Mesendoderm (in vitro differentiated cells): ENCODE measurements at regions not wholly inside any gene's neighbourhood (a gene's known extent, or its start where the extent isn't known, plus 50 kb on each side); places are given as distances from the start of the nearest gene placed in this dataset.
"Not testable (repeated sequence)": the region's sequence is repeated elsewhere in the genome, so short reads cannot be mapped to it uniquely, and the experiment has no call there.

ENCODE experiments used
- DNase-seq: peaks from one replicate; pipeline ENCODE4 v3.0.0; 2013
- H2AK5ac ChIP-seq: 2 replicates; pipeline ENCODE4 v1.6.1; 2013; ENCODE audit warnings: low read length, inconsistent platforms
- H2BK120ac ChIP-seq: 2 replicates; pipeline ENCODE4 v1.6.1; 2013; ENCODE audit warnings: low read depth, mild to moderate bottlenecking, low read length, moderate library complexity, mixed read lengths
- H2BK15ac ChIP-seq: replicated peaks from 2 replicates; pipeline ENCODE4 v1.6.1; 2013; ENCODE audit warnings: low read depth, mild to moderate bottlenecking, moderate library complexity
- H2BK5ac ChIP-seq: 2 replicates; pipeline ENCODE4 v1.6.1; 2013; ENCODE audit warnings: low read length, inconsistent platforms
- H3K18ac ChIP-seq: 2 replicates; pipeline ENCODE4 v1.6.1; 2013; ENCODE audit warnings: mild to moderate bottlenecking, low read length, mixed read lengths
- H3K23ac ChIP-seq: one replicate; pipeline ENCODE4 v1.6.1; 2013; ENCODE audit warnings: low read length
- H3K27ac ChIP-seq: 2 replicates; pipeline ENCODE4 v1.5.1; 2013; ENCODE audit warnings: low read depth, mild to moderate bottlenecking, inconsistent platforms, low read length, moderate library complexity
- H3K27me3 ChIP-seq: 2 replicates; pipeline ENCODE4 v1.6.1; 2013; ENCODE audit warnings: low read length, control low read depth, mild to moderate bottlenecking, inconsistent platforms; ENCODE audit not compliant: insufficient read depth, poor library complexity
- H3K36me3 ChIP-seq: 2 replicates; pipeline ENCODE4 v1.6.1; 2013; ENCODE audit warnings: low read length, inconsistent platforms; ENCODE audit not compliant: control insufficient read depth, insufficient read depth
- H3K4ac ChIP-seq: one replicate; pipeline ENCODE4 v1.6.1; 2013; ENCODE audit warnings: low read depth, mild to moderate bottlenecking, low read length, moderate library complexity
- H3K4me1 ChIP-seq: 2 replicates; pipeline ENCODE4 v1.6.1; 2013; ENCODE audit warnings: low read depth, low read length, inconsistent platforms; ENCODE audit not compliant: control insufficient read depth
- H3K4me2 ChIP-seq: 2 replicates; pipeline ENCODE4 v1.6.1; 2013; ENCODE audit warnings: low read length
- H3K4me3 ChIP-seq: 2 replicates; pipeline ENCODE4 v1.5.1; 2013; ENCODE audit warnings: mild to moderate bottlenecking, low read length
- H3K56ac ChIP-seq: one replicate; pipeline ENCODE4 v1.6.1; 2013; ENCODE audit warnings: low read length
- H3K79me1 ChIP-seq: 2 replicates; pipeline ENCODE4 v1.6.1; 2013; ENCODE audit warnings: low read length, inconsistent platforms
- H3K79me2 ChIP-seq: 2 replicates; pipeline ENCODE4 v1.6.1; 2013; ENCODE audit warnings: mild to moderate bottlenecking, low read length; ENCODE audit not compliant: control insufficient read depth, insufficient read depth
- H3K9ac ChIP-seq: 2 replicates; pipeline ENCODE4 v1.6.1; 2013; ENCODE audit warnings: low read length, inconsistent platforms
- H4K5ac ChIP-seq: one replicate; pipeline ENCODE4 v1.6.1; 2013; ENCODE audit warnings: low read length
- H4K8ac ChIP-seq: one replicate; pipeline ENCODE4 v1.6.1; 2013; ENCODE audit warnings: low read depth, mild to moderate bottlenecking, control low read depth, low read length, moderate library complexity
- WGBS: extraction: QIAGEN DNeasy Blood & Tissue Kit; methylation state at CpG from one replicate; pipeline ENCODE4 v1.1.7; 2013; ENCODE audit warnings: low lambda C conversion rate, missing lambda C conversion rate; ENCODE audit not compliant: insufficient coverage; ENCODE audit errors: extremely low coverage; 5-methylcytosine and 5-hydroxymethylcytosine counted together

GRCh38 chr5:68053202-68053601 is 162.4 kb upstream of the PIK3R1 start:
- H3K18ac ChIP-seq, result no peak overlapping the region
- DNase-seq, result no peak
- no peak overlapping the region for H2BK120ac ChIP-seq
- no peaks in the 10 kb centered on the region for H3K79me2 ChIP-seq
- no peak overlapping the region for H4K5ac ChIP-seq
- H3K56ac ChIP-seq, result no peak overlapping the region
- H3K4me3 ChIP-seq, result no peak overlapping the region
- H3K27ac ChIP-seq, result no peak overlapping the region
- H3K9ac ChIP-seq, result no peak overlapping the region
- H3K4me2 ChIP-seq, result no peak overlapping the region
- H3K4ac ChIP-seq, result no peak overlapping the region
- no peak overlapping the region for H3K23ac ChIP-seq
- no peaks in the 10 kb centered on the region for H3K27me3 ChIP-seq
- peaks cover 3% of the 10 kb centered on the region for H3K4me1 ChIP-seq
- no peak overlapping the region for H2AK5ac ChIP-seq
- H2BK5ac ChIP-seq, result no peak overlapping the region
- H2BK15ac ChIP-seq, result no peak overlapping the region
- H3K36me3 ChIP-seq, result no peaks in the 10 kb centered on the region
- H4K8ac ChIP-seq, result no peak overlapping the region
- no peaks in the 10 kb centered on the region for H3K79me1 ChIP-seq

DNA sequence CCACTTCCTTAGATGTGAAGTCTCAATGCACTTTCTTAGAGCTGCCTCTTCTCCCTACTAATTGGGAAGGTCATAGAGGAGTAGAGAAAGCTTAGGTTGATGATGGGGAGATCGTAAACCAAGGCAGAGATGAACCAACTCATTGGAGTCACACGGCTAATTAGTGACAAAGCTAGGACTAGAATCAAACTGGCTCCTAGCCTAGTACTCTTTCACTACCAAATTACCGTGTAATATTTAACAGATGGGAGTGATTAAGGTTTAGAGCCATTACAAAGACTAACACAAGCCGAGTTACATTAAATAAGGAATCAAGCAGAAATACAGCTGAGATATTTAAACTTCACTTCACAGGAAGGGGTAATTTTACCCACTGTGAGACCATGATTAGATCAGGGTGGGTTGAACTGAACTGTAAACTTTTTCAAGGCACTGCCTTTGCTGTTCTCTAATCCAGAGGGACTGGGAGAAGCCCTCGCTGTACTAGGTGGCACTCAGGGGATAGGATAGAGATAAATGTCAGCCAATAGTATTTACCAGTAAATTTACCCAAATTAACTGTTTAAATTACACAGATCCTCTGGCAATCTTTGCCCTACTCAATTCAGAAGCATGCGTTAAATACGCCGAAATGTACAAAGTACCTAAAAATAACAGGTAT is 166.4 kb upstream of the PIK3R1 start:
- Histone ChIP-seq H3K56ac (no peak overlapping the region), H3K4me2 (no peak overlapping the region), H3K27ac (no peak overlapping the region), H3K23ac (no peak overlapping the region), H2BK15ac (no peak overlapping the region), H2BK5ac (no peak overlapping the region), H3K4me1 (no peaks in the 10 kb centered on the region), H2BK120ac (no peak overlapping the region), H4K8ac (no peak overlapping the region), H4K5ac (no peak overlapping the region), H3K79me2 (no peaks in the 10 kb centered on the region), H3K18ac (no peak overlapping the region), H3K4me3 (no peak overlapping the region), H3K27me3 (no peaks in the 10 kb centered on the region), H3K9ac (no peak overlapping the region), H3K4ac (no peak overlapping the region), H3K36me3 (no peaks in the 10 kb centered on the region), H2AK5ac (no peak overlapping the region), H3K79me1 (no peaks in the 10 kb centered on the region)
- no CpG with 5 or more reads among the region's 8 CpGs for WGBS
- DNase-seq, result no peak

GRCh38 chr5:68048516-68048915 is 167.0 kb upstream of the PIK3R1 start:
- DNase-seq, result no peak
- Histone ChIP-seq H2BK5ac (no peak overlapping the region), H3K18ac (no peak overlapping the region), H3K4ac (no peak overlapping the region), H4K5ac (no peak overlapping the region), H3K4me1 (no peaks in the 10 kb centered on the region), H3K27ac (no peak overlapping the region), H3K79me2 (no peaks in the 10 kb centered on the region), H2BK15ac (no peak overlapping the region), H3K4me3 (no peak overlapping the region), H2BK120ac (no peak overlapping the region), H3K79me1 (no peaks in the 10 kb centered on the region), H2AK5ac (no peak overlapping the region), H4K8ac (no peak overlapping the region), H3K9ac (no peak overlapping the region), H3K56ac (no peak overlapping the region), H3K4me2 (no peak overlapping the region), H3K27me3 (no peaks in the 10 kb centered on the region), H3K36me3 (no peaks in the 10 kb centered on the region), H3K23ac (no peak overlapping the region)
- WGBS, result no CpG with 5 or more reads among the region's 3 CpGs

DNA sequence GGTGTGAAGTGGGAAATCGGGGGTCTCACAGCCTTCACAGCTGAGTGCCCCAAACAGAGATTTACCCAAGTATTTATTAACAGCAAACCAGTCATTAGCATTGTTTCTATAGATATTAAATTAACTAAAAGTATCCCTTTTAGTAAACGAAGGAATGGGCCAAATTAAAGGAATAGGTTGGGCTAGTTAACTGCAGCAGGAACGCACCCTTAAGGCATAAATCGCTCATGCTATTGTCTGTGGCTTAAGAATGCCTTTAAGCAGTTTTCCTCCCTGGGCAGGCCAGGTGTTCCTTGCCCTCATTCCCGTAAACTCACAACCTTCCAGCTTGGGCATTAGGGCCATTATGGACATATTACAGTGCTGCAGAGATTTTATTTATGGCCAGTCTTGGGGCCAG is 167.5 kb upstream of the PIK3R1 start:
- H3K9ac ChIP-seq, H3K4me3 ChIP-seq, H4K8ac ChIP-seq, H2BK15ac ChIP-seq, H4K5ac ChIP-seq, H3K27ac ChIP-seq, H3K23ac ChIP-seq, H3K4me2 ChIP-seq, H3K36me3 ChIP-seq, H2AK5ac ChIP-seq, H3K4me1 ChIP-seq, H3K18ac ChIP-seq, H3K27me3 ChIP-seq, H3K56ac ChIP-seq, H2BK5ac ChIP-seq, H2BK120ac ChIP-seq, H3K4ac ChIP-seq, H3K79me2 ChIP-seq, H3K79me1 ChIP-seq, DNase-seq: not testable (repeated sequence)
- WGBS, result no CpG with 5 or more reads among the region's 5 CpGs

GRCh38 chr5:68047035-68047434 is 168.5 kb upstream of the PIK3R1 start:
- no peak overlapping the region for H2BK15ac ChIP-seq
- H3K9ac ChIP-seq, result no peak overlapping the region
- no peaks in the 10 kb centered on the region for H3K27me3 ChIP-seq
- H3K36me3 ChIP-seq, result no peaks in the 10 kb centered on the region
- H2AK5ac ChIP-seq, result no peak overlapping the region
- H4K8ac ChIP-seq, result no peak overlapping the region
- H3K79me1 ChIP-seq, result no peaks in the 10 kb centered on the region
- no peak for DNase-seq
- no peak overlapping the region for H2BK5ac ChIP-seq
- H3K4ac ChIP-seq, result no peak overlapping the region
- H2BK120ac ChIP-seq, result no peak overlapping the region
- no peaks in the 10 kb centered on the region for H3K79me2 ChIP-seq
- no peak overlapping the region for H3K4me3 ChIP-seq
- no peak overlapping the region for H3K4me2 ChIP-seq
- H4K5ac ChIP-seq, result no peak overlapping the region
- no peak overlapping the region for H3K18ac ChIP-seq
- H3K27ac ChIP-seq, result no peak overlapping the region
- H3K56ac ChIP-seq, result no peak overlapping the region
- H3K23ac ChIP-seq, result no peak overlapping the region
- WGBS, result no CpG with 5 or more reads among the region's 1 CpG
- H3K4me1 ChIP-seq, result no peaks in the 10 kb centered on the region

- Histone ChIP-seq H3K18ac (no peak overlapping the region), H3K56ac (no peak overlapping the region), H2BK5ac (no peak overlapping the region), H3K4me1 (no peaks in the 10 kb centered on the region), H3K27me3 (no peaks in the 10 kb centered on the region), H3K79me1 (no peaks in the 10 kb centered on the region), H3K9ac (no peak overlapping the region), H4K8ac (no peak overlapping the region), H3K79me2 (no peaks in the 10 kb centered on the region), H2BK120ac (no peak overlapping the region), H2AK5ac (no peak overlapping the region), H3K4ac (no peak overlapping the region), H3K4me3 (no peak overlapping the region), H3K27ac (no peak overlapping the region), H3K4me2 (no peak overlapping the region), H3K23ac (no peak overlapping the region), H4K5ac (no peak overlapping the region), H2BK15ac (no peak overlapping the region), H3K36me3 (no peaks in the 10 kb centered on the region)
- no CpG with 5 or more reads among the region's 5 CpGs for WGBS
- peak; percentile 14 for DNase-seq
Observed at GRCh38 chr5:68046445-68046844, 169.1 kb upstream of the PIK3R1 start.
